H9 (cell line): ENCODE measurements at regions not wholly inside any gene's neighbourhood (a gene's known extent, or its start where the extent isn't known, plus 50 kb on each side); places are given as distances from the start of the nearest gene placed in this dataset.

ENCODE experiments used
- DNase-seq: peaks from one replicate; pipeline ENCODE4 v3.0.0-alpha.2; 2017
- H2AFZ ChIP-seq: one replicate; pipeline ENCODE4 v1.6.1; 2013; ENCODE audit warnings: mild to moderate bottlenecking, low read length, control low read depth, moderate library complexity
- H2AK5ac ChIP-seq: 2 replicates; pipeline ENCODE4 v1.6.1; 2013; ENCODE audit warnings: low read length, control low read depth, mixed read lengths; ENCODE audit not compliant: insufficient read length
- H2BK120ac ChIP-seq: one replicate; pipeline ENCODE4 v1.6.1; 2013; ENCODE audit warnings: low read depth, mild to moderate bottlenecking, low read length, control low read depth, inconsistent platforms; ENCODE audit not compliant: poor library complexity, severe bottlenecking
- H2BK12ac ChIP-seq: 2 replicates; pipeline ENCODE4 v1.6.1; 2013; ENCODE audit warnings: low read length, control low read depth, mixed read lengths, low read depth; ENCODE audit not compliant: insufficient read length
- H2BK15ac ChIP-seq: 2 replicates; pipeline ENCODE4 v1.6.1; 2013; ENCODE audit warnings: low read depth, low read length, control low read depth
- H2BK20ac ChIP-seq: one replicate; pipeline ENCODE4 v1.6.1; 2013; ENCODE audit warnings: low read depth, mild to moderate bottlenecking, low read length, control low read depth, inconsistent platforms; ENCODE audit not compliant: poor library complexity, severe bottlenecking
- H2BK5ac ChIP-seq: 2 replicates; pipeline ENCODE4 v1.6.1; 2013; ENCODE audit warnings: low read length, control low read depth, mixed read lengths; ENCODE audit not compliant: insufficient read length
- H3K14ac ChIP-seq: 2 replicates; pipeline ENCODE4 v1.6.1; 2013; ENCODE audit warnings: low read length, control low read depth; ENCODE audit not compliant: insufficient read depth
- H3K18ac ChIP-seq: 2 replicates; pipeline ENCODE4 v1.6.1; 2013; ENCODE audit warnings: low read depth, mild to moderate bottlenecking, mixed read lengths, low read length, control low read depth; ENCODE audit not compliant: insufficient read length
- H3K23ac ChIP-seq: 2 replicates; pipeline ENCODE4 v1.6.1; 2013; ENCODE audit warnings: low read length, control low read depth, mixed read lengths, low read depth; ENCODE audit not compliant: insufficient read length
- H3K23me2 ChIP-seq: 2 replicates; pipeline ENCODE4 v1.6.1; 2013; ENCODE audit warnings: low read depth, mild to moderate bottlenecking, mixed read lengths, low read length, control low read depth; ENCODE audit not compliant: insufficient read length, poor library complexity, severe bottlenecking
- H3K27ac ChIP-seq: 2 replicates; pipeline ENCODE4 v1.5.1; 2013; ENCODE audit warnings: low read length, control low read depth, mixed read lengths, low read depth; ENCODE audit not compliant: insufficient read length
- H3K27me3 ChIP-seq: 2 replicates; pipeline ENCODE4 v1.6.1; 2013; ENCODE audit warnings: low read length, control low read depth, inconsistent platforms; ENCODE audit not compliant: insufficient read depth
- H3K4ac ChIP-seq: 2 replicates; pipeline ENCODE4 v1.6.1; 2013; ENCODE audit warnings: low read depth, mild to moderate bottlenecking, control low read depth, inconsistent platforms, low read length, moderate library complexity
- H3K4me1 ChIP-seq: 2 replicates; pipeline ENCODE4 v1.6.1; 2013; ENCODE audit warnings: low read length, control low read depth, inconsistent platforms; ENCODE audit not compliant: insufficient read depth
- H3K4me2 ChIP-seq: 2 replicates; pipeline ENCODE4 v1.6.1; 2013; ENCODE audit warnings: low read length, control low read depth, mixed read lengths; ENCODE audit not compliant: insufficient read length, insufficient read depth
- H3K56ac ChIP-seq: 2 replicates; pipeline ENCODE4 v1.6.1; 2013; ENCODE audit warnings: low read depth, mild to moderate bottlenecking, mixed read lengths, low read length, control low read depth; ENCODE audit not compliant: insufficient read length
- H3K79me1 ChIP-seq: 2 replicates; pipeline ENCODE4 v1.6.1; 2013; ENCODE audit warnings: low read depth, mild to moderate bottlenecking, moderate library complexity, low read length, control low read depth, inconsistent platforms; ENCODE audit not compliant: insufficient read depth, poor library complexity, severe bottlenecking
- H3K79me2 ChIP-seq: 2 replicates; pipeline ENCODE4 v1.6.1; 2013; ENCODE audit warnings: low read length, control low read depth, inconsistent platforms; ENCODE audit not compliant: insufficient read depth
- H3K9ac ChIP-seq: 2 replicates; pipeline ENCODE4 v1.6.1; 2013; ENCODE audit warnings: low read length, control low read depth, mixed read lengths; ENCODE audit not compliant: insufficient read length; ENCODE audit errors: extremely low read depth
- H3K9me3 ChIP-seq: one replicate; pipeline ENCODE4 v1.6.1; 2013; ENCODE audit warnings: low read depth, low read length, inconsistent platforms; ENCODE audit not compliant: control insufficient read depth
- H3T11ph ChIP-seq: one replicate; pipeline ENCODE4 v1.6.1; 2013; ENCODE audit warnings: mild to moderate bottlenecking, low read length, control low read depth, inconsistent platforms
- H4K20me1 ChIP-seq: one replicate; pipeline ENCODE4 v1.6.1; 2013; ENCODE audit not compliant: control insufficient read depth, insufficient read length, insufficient read depth
- H4K5ac ChIP-seq: 2 replicates; pipeline ENCODE4 v1.6.1; 2013; ENCODE audit warnings: low read depth, mild to moderate bottlenecking, mixed read lengths, low read length, control low read depth; ENCODE audit not compliant: insufficient read length
- H4K8ac ChIP-seq: replicated peaks from 2 replicates; pipeline ENCODE4 v1.6.1; 2013; ENCODE audit warnings: low read length, control low read depth, mixed read lengths, low read depth; ENCODE audit not compliant: insufficient read length
- H4K91ac ChIP-seq: 2 replicates; pipeline ENCODE4 v1.6.1; 2013; ENCODE audit warnings: low read depth, mild to moderate bottlenecking, moderate library complexity, mixed read lengths, low read length, control low read depth; ENCODE audit not compliant: insufficient read length
- H3K27ac Mint-ChIP-seq, 3 experiments: 2 replicates in 2 of 3; 3 replicates in 1 of 3; pipeline ENCODE4 v1.8.0; 2020 to 2021; ENCODE audit warnings: mixed read lengths in 3 of 3, mild to moderate bottlenecking in 1 of 3, moderate library complexity in 1 of 3
- H3K27me3 Mint-ChIP-seq: 2 replicates; pipeline ENCODE4 v1.8.0; 2021; ENCODE audit warnings: low read depth, mild to moderate bottlenecking, moderate library complexity, mixed read lengths
- H3K36me3 Mint-ChIP-seq, 3 experiments: 2 replicates in 2 of 3; 3 replicates in 1 of 3; pipeline ENCODE4 v1.8.0; 2020 to 2021; ENCODE audit warnings: low read depth in 3 of 3, mixed read lengths in 3 of 3; ENCODE audit not compliant: insufficient read depth in 1 of 3
- H3K4me1 Mint-ChIP-seq, 2 experiments: 2 replicates each; pipeline ENCODE4 v1.8.0; 2020; ENCODE audit warnings: mixed read lengths in 2 of 2
- H3K4me3 Mint-ChIP-seq, 2 experiments: 2 replicates in 1 of 2; 3 replicates in 1 of 2; pipeline ENCODE4 v1.8.0; 2020 to 2021; ENCODE audit warnings: mild to moderate bottlenecking in 2 of 2, mixed read lengths in 2 of 2, moderate library complexity in 1 of 2
- H3K9me3 Mint-ChIP-seq, 2 experiments: 2 replicates in 1 of 2; 3 replicates in 1 of 2; pipeline ENCODE4 v1.8.0; 2020; ENCODE audit warnings: mild to moderate bottlenecking in 2 of 2, mixed read lengths in 2 of 2, moderate library complexity in 1 of 2
- WGBS: extraction: QIAGEN DNeasy Blood & Tissue Kit; methylation state at CpG from one replicate; pipeline ENCODE4 v1.1.7; 2013; ENCODE audit warnings: missing lambda C conversion rate, low lambda C conversion rate, mixed read lengths; ENCODE audit not compliant: insufficient read length; ENCODE audit errors: extremely low coverage; 5-methylcytosine and 5-hydroxymethylcytosine counted together
- TF ChIP-seq, protein P1 (sequence below): fragments of 200-600 bp; sonication (generic); conservative IDR thresholded peaks from 3 replicates; pipeline ENCODE4 v1.8.0; 2021; ENCODE audit warnings: antibody characterized with exemption, mild to moderate bottlenecking

DNA sequence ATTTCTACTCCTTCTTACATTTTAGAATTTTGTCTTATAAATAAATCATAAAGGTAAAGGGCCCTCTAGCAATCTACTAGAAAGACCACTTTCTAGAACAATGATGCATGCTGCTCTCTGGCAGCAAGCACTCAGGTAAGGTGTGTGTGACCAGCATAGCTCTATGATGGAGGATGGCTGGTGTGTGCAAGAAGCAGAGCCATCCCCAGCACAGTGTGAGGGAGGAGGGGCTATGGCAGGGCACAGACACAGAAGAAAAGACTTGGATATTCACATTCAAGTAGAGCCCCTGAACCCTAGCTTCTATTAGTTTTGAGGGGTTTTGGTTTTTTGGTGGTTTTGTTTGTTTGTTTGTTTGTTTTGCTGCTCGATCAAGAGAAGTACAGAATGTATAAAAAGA lies 277.1 kb upstream of the CCDC54 start:
- Mint-ChIP-seq H3K27ac (peak overlapping the region in 1 of 3 experiments; percentile 52; a peak in 2 of 7 replicates), H3K36me3 (peaks cover 0 to 22% (median 10%) of the 10 kb centered on the region in 3 experiments; a peak in 5 of 7 replicates), H3K4me3 (no peak overlapping the region), H3K27me3 (no peaks in the 10 kb centered on the region), H3K4me1 (peaks cover 3% of the 10 kb centered on the region in 2 experiments; a peak in 2 of 4 replicates), H3K9me3 (peaks cover 14% of the 10 kb centered on the region in 2 experiments)
- no peak overlapping the region for H3T11ph ChIP-seq
- no peak for DNase-seq
- H4K20me1 ChIP-seq, result no peaks in the 10 kb centered on the region
- TF ChIP-seq, protein P1, sequence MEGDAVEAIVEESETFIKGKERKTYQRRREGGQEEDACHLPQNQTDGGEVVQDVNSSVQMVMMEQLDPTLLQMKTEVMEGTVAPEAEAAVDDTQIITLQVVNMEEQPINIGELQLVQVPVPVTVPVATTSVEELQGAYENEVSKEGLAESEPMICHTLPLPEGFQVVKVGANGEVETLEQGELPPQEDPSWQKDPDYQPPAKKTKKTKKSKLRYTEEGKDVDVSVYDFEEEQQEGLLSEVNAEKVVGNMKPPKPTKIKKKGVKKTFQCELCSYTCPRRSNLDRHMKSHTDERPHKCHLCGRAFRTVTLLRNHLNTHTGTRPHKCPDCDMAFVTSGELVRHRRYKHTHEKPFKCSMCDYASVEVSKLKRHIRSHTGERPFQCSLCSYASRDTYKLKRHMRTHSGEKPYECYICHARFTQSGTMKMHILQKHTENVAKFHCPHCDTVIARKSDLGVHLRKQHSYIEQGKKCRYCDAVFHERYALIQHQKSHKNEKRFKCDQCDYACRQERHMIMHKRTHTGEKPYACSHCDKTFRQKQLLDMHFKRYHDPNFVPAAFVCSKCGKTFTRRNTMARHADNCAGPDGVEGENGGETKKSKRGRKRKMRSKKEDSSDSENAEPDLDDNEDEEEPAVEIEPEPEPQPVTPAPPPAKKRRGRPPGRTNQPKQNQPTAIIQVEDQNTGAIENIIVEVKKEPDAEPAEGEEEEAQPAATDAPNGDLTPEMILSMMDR, result no peak
- H3K4me2 ChIP-seq, result no peak overlapping the region
- H3K4ac ChIP-seq, result no peak overlapping the region
- H3K79me1 ChIP-seq, result no peaks in the 10 kb centered on the region
- no peak overlapping the region for H3K9ac ChIP-seq
- H3K4me1 ChIP-seq, result no peaks in the 10 kb centered on the region
- no peak overlapping the region for H2BK15ac ChIP-seq
- H2BK12ac ChIP-seq, result no peak overlapping the region
- WGBS, result no CpG with 5 or more reads among the region's 1 CpG
- no peak overlapping the region for H3K56ac ChIP-seq
- no peak overlapping the region for H2BK5ac ChIP-seq
- no peaks in the 10 kb centered on the region for H3K27me3 ChIP-seq
- H3K79me2 ChIP-seq, result no peaks in the 10 kb centered on the region
- H3K14ac ChIP-seq, result no peak overlapping the region
- H4K91ac ChIP-seq, result no peak overlapping the region
- H4K8ac ChIP-seq, result no peak overlapping the region
- no peaks in the 10 kb centered on the region for H3K9me3 ChIP-seq
- no peak overlapping the region for H3K27ac ChIP-seq
- H2AFZ ChIP-seq, result no peak overlapping the region
- H3K18ac ChIP-seq, result no peak overlapping the region
- H4K5ac ChIP-seq, result no peak overlapping the region
- no peak overlapping the region for H3K23ac ChIP-seq
- no peak overlapping the region for H2AK5ac ChIP-seq
- no peak overlapping the region for H2BK20ac ChIP-seq
- no peaks in the 10 kb centered on the region for H3K23me2 ChIP-seq
- H2BK120ac ChIP-seq, result no peak overlapping the region
